ENCODE measurements at regions not wholly inside any gene's neighbourhood (a gene's known extent, or its start where the extent isn't known, plus 50 kb on each side); places are given as distances from the start of the nearest gene placed in this dataset.

GRCh38 chrX:109155161-109155560 is 326.7 kb downstream of the GUCY2F start:
- H4K8ac ChIP-seq (ENCODE audit: extremely low read depth, insufficient read depth, low read length): no peak overlapping the region
- WGBS, 2 experiments (ENCODE audit: extremely low coverage in 1 of 2, insufficient coverage in 1 of 2, insufficient read length in 1 of 2, insufficient replicate concordance in 2 of 2, low coverage in 1 of 2, low lambda C conversion rate in 2 of 2, missing lambda C conversion rate in 1 of 2): 100% methylated on average over 1 of the region's 1 CpG; no CpG with 5 or more reads in 1 of the 2 experiments
- DNase-seq (ENCODE audit: low read depth in 1 of 2, low spot score in 2 of 2) (no peak), FAIRE-seq (no peak)
- no peak overlapping the region for H3K9ac ChIP-seq (replicated peaks in 1 of 4; ENCODE audit: extremely low read depth in 1 of 4, low read depth in 3 of 4, low read length in 3 of 4)
- no peak overlapping the region for H2BK20ac ChIP-seq (ENCODE audit: low read length)
- H4K91ac ChIP-seq (replicated peaks; ENCODE audit: insufficient read length, low read length): no peak overlapping the region
- no peak overlapping the region for H4K5ac ChIP-seq (ENCODE audit: insufficient read length, low read depth, low read length)
- H3K4me3 ChIP-seq (ENCODE audit: extremely low read depth in 1 of 4, insufficient read depth in 2 of 4, low read depth in 3 of 4, low read length in 4 of 4): no peak overlapping the region
- H3K27ac ChIP-seq (ENCODE audit: low read depth, low read length): no peak overlapping the region
- H4K20me1 ChIP-seq (replicated peaks in 1 of 2; ENCODE audit: control insufficient read depth in 1 of 2, insufficient read depth in 2 of 2, low read length in 2 of 2): no peaks in the 10 kb centered on the region
- H3K36me3 ChIP-seq (ENCODE audit: control insufficient read depth in 2 of 4, insufficient read depth in 4 of 4, low read length in 3 of 4): no peaks in the 10 kb centered on the region
- no peak overlapping the region for H2BK120ac ChIP-seq (replicated peaks; ENCODE audit: low read depth, low read length)
- no peak overlapping the region for H3K4me2 ChIP-seq (ENCODE audit: insufficient read depth in 1 of 2, low read depth in 2 of 2, low read length in 2 of 2)
- H2BK15ac ChIP-seq (ENCODE audit: low read length): no peak overlapping the region
- ChIA-PET POLR2A (ENCODE audit: partially characterized antibody) (no interaction called here), CTCF (ENCODE audit: partially characterized antibody) (no interaction called here)
- no peak for TF ChIP-seq RNF2 (IDR thresholded peaks at IDR 0.05; ENCODE audit: borderline replicate concordance, low read depth, low read length, missing control alignments, poor library complexity, severe bottlenecking)
- TF ChIP-seq EP300 (IDR thresholded peaks at IDR 0.05; ENCODE audit: borderline replicate concordance in 1 of 2, low read depth in 2 of 2, low read length in 2 of 2): no peak
- no peak for TF ChIP-seq CTBP2 (IDR thresholded peaks at IDR 0.05; ENCODE audit: borderline replicate concordance, insufficient read depth, insufficient read length, low read length)
- no peak for TF ChIP-seq NRF1 (IDR thresholded peaks at IDR 0.05; ENCODE audit: low read depth, low read length)
- no peak for TF ChIP-seq ZNF274 (IDR thresholded peaks at IDR 0.05; ENCODE audit: borderline replicate concordance, extremely low read depth, low read length)
- H3K27me3 ChIP-seq (replicated peaks in 1 of 4; ENCODE audit: control insufficient read depth in 3 of 4, extremely low read depth in 1 of 4, insufficient read depth in 3 of 4, low read length in 3 of 4): no peaks in the 10 kb centered on the region
- H2BK5ac ChIP-seq (ENCODE audit: low read depth, low read length): no peak overlapping the region
- no peak overlapping the region for H3K23ac ChIP-seq (ENCODE audit: insufficient read length)
- 0 out of 4 replicates have a peak, but pooled peaks cover 0 to 4% of the 10 kb centered on the region in 2 experiments for H3K9me3 ChIP-seq (ENCODE audit: insufficient read depth in 2 of 2, low read depth in 1 of 2, low read length in 1 of 2)
- no peak overlapping the region for H2BK12ac ChIP-seq (ENCODE audit: low read depth, low read length)
- no peak overlapping the region for H2AK5ac ChIP-seq (ENCODE audit: low read depth, low read length)
- H3K4ac ChIP-seq (replicated peaks; ENCODE audit: insufficient read length, low read depth, low read length): no peak overlapping the region
- no peak overlapping the region for H3K56ac ChIP-seq (replicated peaks; ENCODE audit: insufficient read length, low read depth, low read length)
- H3K79me2 ChIP-seq (ENCODE audit: control insufficient read depth in 1 of 2, insufficient read depth in 2 of 2, low read length in 2 of 2): no peaks in the 10 kb centered on the region
- H3K79me1 ChIP-seq (ENCODE audit: low read depth, low read length): no peaks in the 10 kb centered on the region
- H3K18ac ChIP-seq (ENCODE audit: extremely low read depth, low read length): no peak overlapping the region
- H3K4me1 ChIP-seq (replicated peaks in 1 of 4; ENCODE audit: control insufficient read depth in 3 of 4, insufficient read depth in 4 of 4, low read length in 3 of 4): no peaks in the 10 kb centered on the region
- H2AFZ ChIP-seq (ENCODE audit: low read length): no peak overlapping the region
- H3K23me2 ChIP-seq (ENCODE audit: low read depth, low read length): no peaks in the 10 kb centered on the region
- H3K14ac ChIP-seq (ENCODE audit: insufficient read length): no peak overlapping the region
